SU-DHL-6 (cell line): ENCODE measurements at regions not wholly inside any gene's neighbourhood (a gene's known extent, or its start where the extent isn't known, plus 50 kb on each side); places are given as distances from the start of the nearest gene placed in this dataset.

ENCODE experiments used
- CTCF ChIP-seq: fragments of 200-600 bp; sonication (generic); IDR thresholded peaks from one replicate; pipeline ENCODE4 v1.5.1; 2017; ENCODE audit warnings: antibody characterized with exemption, mild to moderate bottlenecking, low read length, moderate library complexity; ENCODE audit not compliant: insufficient read depth, poor library complexity, severe bottlenecking
- EZH2phosphoT487 ChIP-seq: fragments of 200-600 bp; sonication (generic), shearing (Covaris generic); conservative IDR thresholded peaks from 2 replicates; pipeline ENCODE4 v1.6.1; 2018; ENCODE audit warnings: mild to moderate bottlenecking, antibody characterized with exemption, low read length, moderate library complexity, mixed read lengths

DNA sequence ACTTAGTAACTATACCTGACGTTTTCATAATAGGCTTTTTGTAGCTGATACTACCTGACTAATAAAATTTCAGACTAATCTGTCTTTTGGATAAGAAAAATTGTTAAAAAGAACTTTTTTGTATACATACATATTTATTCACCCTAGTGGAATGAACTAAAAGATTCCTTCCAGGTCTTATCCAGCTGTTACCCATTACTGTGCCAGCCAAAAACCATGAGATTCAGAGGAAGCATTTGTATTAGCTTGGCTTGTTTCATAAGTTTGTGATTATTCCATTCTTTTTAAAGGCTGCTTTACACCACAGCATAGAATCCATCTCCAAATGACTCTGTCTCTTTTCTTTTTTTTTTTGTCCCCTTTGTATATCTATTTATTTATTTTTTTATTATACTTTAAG lies 149.4 kb downstream of the FAT4 start:
- no peak for TF ChIP-seq CTCF
- no peak for TF ChIP-seq EZH2phosphoT487
